Loucy (cell line): ENCODE measurements at regions not wholly inside any gene's neighbourhood (a gene's known extent, or its start where the extent isn't known, plus 50 kb on each side); places are given as distances from the start of the nearest gene placed in this dataset.
"Not testable (repeated sequence)": the region's sequence is repeated elsewhere in the genome, so short reads cannot be mapped to it uniquely, and the experiment has no call there.

Source experiments
- H2AFZ ChIP-seq: fragments of 200-600 bp; sonication (generic); 2 replicates; pipeline ENCODE4 v1.6.0; 2016; ENCODE audit warnings: antibody characterized with exemption, mild to moderate bottlenecking, low read length, moderate library complexity
- H3F3A ChIP-seq: fragments of 200-600 bp; 2 replicates; pipeline ENCODE4 v1.6.0; 2016; ENCODE audit warnings: antibody characterized with exemption, low read depth, mild to moderate bottlenecking
- H3K27me3 ChIP-seq: fragments of 200-600 bp; sonication (generic); 2 replicates; pipeline ENCODE4 v1.6.1; 2014; ENCODE audit warnings: low read length, mild to moderate bottlenecking; ENCODE audit not compliant: insufficient read depth, poor library complexity, severe bottlenecking
- H3K36me3 ChIP-seq: fragments of 200-600 bp; sonication (generic); 2 replicates; pipeline ENCODE4 v1.6.1; 2016; ENCODE audit warnings: low read length; ENCODE audit not compliant: insufficient read depth
- H3K4me1 ChIP-seq: fragments of 200-600 bp; sonication (generic); 2 replicates; pipeline ENCODE4 v1.5.1; 2014; ENCODE audit warnings: low read length, mild to moderate bottlenecking; ENCODE audit not compliant: insufficient read depth, poor library complexity, severe bottlenecking
- H3K4me2 ChIP-seq: fragments of 200-600 bp; sonication (generic); 2 replicates; pipeline ENCODE4 v1.6.0; 2014; ENCODE audit warnings: antibody characterized with exemption, low read length, low read depth, mild to moderate bottlenecking; ENCODE audit not compliant: poor library complexity, severe bottlenecking
- H3K4me3 ChIP-seq: fragments of 200-600 bp; sonication (generic); 2 replicates; pipeline ENCODE4 v1.5.1; 2014; ENCODE audit warnings: low read length, mild to moderate bottlenecking, mixed read lengths; ENCODE audit not compliant: poor library complexity, severe bottlenecking
- H3K79me2 ChIP-seq: fragments of 200-600 bp; sonication (generic); 2 replicates; pipeline ENCODE4 v1.6.1; 2014; ENCODE audit warnings: low read length; ENCODE audit not compliant: insufficient read depth
- H3K9ac ChIP-seq: fragments of 200-600 bp; sonication (generic); 2 replicates; pipeline ENCODE4 v1.6.0; 2014; ENCODE audit warnings: mild to moderate bottlenecking, low read depth, low read length, moderate library complexity; ENCODE audit not compliant: poor library complexity, severe bottlenecking
- H3K9me2 ChIP-seq: fragments of 200-600 bp; sonication (generic); replicated peaks from 2 replicates; pipeline ENCODE4 v1.6.1; 2016; ENCODE audit warnings: low read depth, low read length, mixed read lengths
- H3K9me3 ChIP-seq: fragments of 200-600 bp; sonication (generic); 2 replicates; pipeline ENCODE4 v1.6.1; 2014; ENCODE audit warnings: mild to moderate bottlenecking, antibody characterized with exemption, low read length, low read depth; ENCODE audit not compliant: insufficient read depth
- H4K20me1 ChIP-seq: fragments of 200-600 bp; sonication (generic); 2 replicates; pipeline ENCODE4 v1.6.0; 2014; ENCODE audit warnings: antibody characterized with exemption, low read length, mild to moderate bottlenecking; ENCODE audit not compliant: insufficient read depth, poor library complexity, severe bottlenecking

- H3K4me2 ChIP-seq, H3K9me3 ChIP-seq: not testable (repeated sequence)
Observed at GRCh38 chr16:88178896-88179295, 203.9 kb upstream of the ZNF469 start.

GRCh38 chr16:88182967-88183881, 199.5 kb upstream of the ZNF469 start:
- H3K9ac ChIP-seq, H3K4me3 ChIP-seq, H3F3A ChIP-seq, H3K9me2 ChIP-seq, H3K9me3 ChIP-seq, H3K4me1 ChIP-seq, H3K79me2 ChIP-seq, H2AFZ ChIP-seq, H3K4me2 ChIP-seq, H3K27me3 ChIP-seq, H4K20me1 ChIP-seq, H3K36me3 ChIP-seq: not testable (repeated sequence)

More at GRCh38 chr16:88178896-88179295, 203.9 kb upstream of the ZNF469 start:
- H3K27me3 ChIP-seq, H3K4me1 ChIP-seq, H3K79me2 ChIP-seq, H3K36me3 ChIP-seq, H2AFZ ChIP-seq, H4K20me1 ChIP-seq, H3K9ac ChIP-seq, H3K9me2 ChIP-seq, H3K4me3 ChIP-seq, H3F3A ChIP-seq: not testable (repeated sequence)

- not testable (repeated sequence) for H3K79me2 ChIP-seq, H3K9ac ChIP-seq, H3K36me3 ChIP-seq, H3K9me3 ChIP-seq, H3F3A ChIP-seq, H2AFZ ChIP-seq, H3K4me1 ChIP-seq, H3K4me3 ChIP-seq, H3K4me2 ChIP-seq, H3K27me3 ChIP-seq, H3K9me2 ChIP-seq, H4K20me1 ChIP-seq
Observed at GRCh38 chr16:88184053-88184452, 198.7 kb upstream of the ZNF469 start.

- H2AFZ ChIP-seq, H3K9me2 ChIP-seq, H3K27me3 ChIP-seq, H3K4me2 ChIP-seq, H3K4me3 ChIP-seq, H3F3A ChIP-seq, H3K36me3 ChIP-seq, H3K79me2 ChIP-seq, H3K9ac ChIP-seq, H4K20me1 ChIP-seq, H3K9me3 ChIP-seq, H3K4me1 ChIP-seq: not testable (repeated sequence)
Observed at GRCh38 chr16:88184566-88185355, 198.0 kb upstream of the ZNF469 start.

- not testable (repeated sequence) for H3K4me3 ChIP-seq, H4K20me1 ChIP-seq, H2AFZ ChIP-seq, H3K27me3 ChIP-seq, H3K4me1 ChIP-seq, H3K36me3 ChIP-seq, H3K9me3 ChIP-seq, H3K9ac ChIP-seq, H3F3A ChIP-seq, H3K4me2 ChIP-seq, H3K79me2 ChIP-seq, H3K9me2 ChIP-seq
Observed at GRCh38 chr16:88185406-88185805, 197.4 kb upstream of the ZNF469 start.

GRCh38 chr16:88185976-88186888, 196.5 kb upstream of the ZNF469 start:
- not testable (repeated sequence) for H3K9ac ChIP-seq, H3K36me3 ChIP-seq, H4K20me1 ChIP-seq, H2AFZ ChIP-seq, H3K9me3 ChIP-seq, H3F3A ChIP-seq, H3K79me2 ChIP-seq, H3K4me1 ChIP-seq, H3K4me2 ChIP-seq, H3K9me2 ChIP-seq, H3K27me3 ChIP-seq, H3K4me3 ChIP-seq
